ENCODE measurements at regions not wholly inside any gene's neighbourhood (a gene's known extent, or its start where the extent isn't known, plus 50 kb on each side); places are given as distances from the start of the nearest gene placed in this dataset.

GRCh38 chr4:126124818-126125217, 810.1 kb downstream of the FAT4 start:
- no peaks in the 10 kb centered on the region for H3K36me3 ChIP-seq (ENCODE audit: insufficient read depth, low read length)
- no peak overlapping the region for H3K9ac ChIP-seq (ENCODE audit: low read depth, low read length)
- no peaks in the 10 kb centered on the region for H3K4me1 ChIP-seq (ENCODE audit: insufficient read depth, low read length)
- H3K9me3 ChIP-seq (ENCODE audit: control insufficient read depth, insufficient read depth, low read length) = no peaks in the 10 kb centered on the region

DNA sequence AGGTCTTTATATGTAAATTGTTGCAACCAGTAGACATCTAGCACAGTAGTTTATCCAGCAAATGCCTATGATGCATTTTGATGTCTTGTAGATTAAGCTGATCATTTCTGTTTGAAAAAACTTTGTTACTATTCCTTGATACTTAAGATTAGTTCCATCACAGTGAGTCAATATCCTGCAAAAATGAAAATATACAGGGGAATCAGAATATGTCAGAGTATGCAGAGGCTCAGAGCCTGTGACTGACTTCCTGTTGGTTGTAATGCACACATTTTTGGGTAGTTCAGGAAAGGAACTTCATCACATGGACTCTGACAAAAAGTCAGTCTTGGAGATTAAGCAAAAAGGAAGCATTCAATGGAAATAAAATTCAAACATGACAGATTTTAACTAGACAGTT, 815.5 kb downstream of the FAT4 start:
- no peak overlapping the region for H3K9ac ChIP-seq (ENCODE audit: low read depth, low read length)
- peaks cover 3% of the 10 kb centered on the region; the same call in 1 of the 2 replicates for H3K9me3 ChIP-seq (ENCODE audit: control insufficient read depth, insufficient read depth, low read length)
- no peaks in the 10 kb centered on the region for H3K4me1 ChIP-seq (ENCODE audit: insufficient read depth, low read length)
- no peaks in the 10 kb centered on the region for H3K36me3 ChIP-seq (ENCODE audit: insufficient read depth, low read length)

DNA sequence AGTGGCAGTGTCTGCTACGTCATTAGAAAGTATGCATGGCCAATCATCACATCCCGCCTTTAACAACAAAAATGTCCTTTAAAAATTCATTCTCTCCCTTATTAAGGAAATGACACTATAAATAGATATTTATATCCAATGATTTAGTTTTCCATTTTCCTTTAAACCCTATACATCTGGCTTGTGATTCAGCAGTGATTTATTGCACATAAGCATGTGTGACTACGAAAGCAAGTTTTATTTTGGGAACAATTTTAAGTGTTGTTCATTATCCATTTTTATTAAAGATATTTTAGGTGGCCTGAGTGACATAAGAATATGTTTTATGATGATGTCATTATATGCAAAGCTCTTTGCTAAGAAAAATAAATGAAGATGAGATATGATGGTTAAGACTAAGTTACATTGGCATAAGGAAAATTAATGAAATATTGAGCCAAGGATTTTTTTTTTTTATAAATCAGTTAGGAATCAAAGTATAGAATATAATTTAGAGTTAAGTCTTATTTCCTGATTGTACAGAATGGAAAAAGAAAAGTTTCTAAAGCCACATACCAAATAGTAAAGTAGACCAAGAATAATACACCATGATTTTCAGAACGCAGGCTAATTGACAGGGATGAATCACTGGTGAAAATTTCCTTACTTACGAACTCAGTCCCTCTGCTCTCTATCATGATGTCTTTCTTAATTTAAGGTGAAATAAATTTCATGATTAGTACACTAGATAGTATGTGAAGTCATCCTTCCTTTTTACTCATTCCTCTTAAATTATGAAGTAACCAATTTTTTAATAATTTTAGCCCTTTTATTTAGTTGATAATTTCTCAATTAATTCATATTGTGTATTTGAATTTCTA, 822.4 kb downstream of the FAT4 start:
- Histone ChIP-seq H3K4me1 (ENCODE audit: insufficient read depth, low read length) (no peaks in the 10 kb centered on the region), H3K9me3 (ENCODE audit: control insufficient read depth, insufficient read depth, low read length) (peaks cover 3% of the 10 kb centered on the region)

GRCh38 chr4:126137782-126138170, 823.0 kb downstream of the FAT4 start:
- Histone ChIP-seq H3K4me1 (ENCODE audit: insufficient read depth, low read length) (no peaks in the 10 kb centered on the region), H3K9ac (ENCODE audit: low read depth, low read length) (no peak overlapping the region), H3K9me3 (ENCODE audit: control insufficient read depth, insufficient read depth, low read length) (no peaks in the 10 kb centered on the region; the same call in none of the 2 replicates), H3K36me3 (ENCODE audit: insufficient read depth, low read length) (no peaks in the 10 kb centered on the region)

More for the DNA sequence above, 822.4 kb downstream of the FAT4 start:
- H3K36me3 ChIP-seq (ENCODE audit: insufficient read depth, low read length) = no peaks in the 10 kb centered on the region
- no peak overlapping the region for H3K9ac ChIP-seq (ENCODE audit: low read depth, low read length)

GRCh38 chr4:126144543-126145237, 829.9 kb downstream of the FAT4 start:
- Histone ChIP-seq H3K9ac (ENCODE audit: low read depth, low read length) (no peak overlapping the region), H3K9me3 (ENCODE audit: control insufficient read depth, insufficient read depth, low read length) (no peaks in the 10 kb centered on the region)

DNA sequence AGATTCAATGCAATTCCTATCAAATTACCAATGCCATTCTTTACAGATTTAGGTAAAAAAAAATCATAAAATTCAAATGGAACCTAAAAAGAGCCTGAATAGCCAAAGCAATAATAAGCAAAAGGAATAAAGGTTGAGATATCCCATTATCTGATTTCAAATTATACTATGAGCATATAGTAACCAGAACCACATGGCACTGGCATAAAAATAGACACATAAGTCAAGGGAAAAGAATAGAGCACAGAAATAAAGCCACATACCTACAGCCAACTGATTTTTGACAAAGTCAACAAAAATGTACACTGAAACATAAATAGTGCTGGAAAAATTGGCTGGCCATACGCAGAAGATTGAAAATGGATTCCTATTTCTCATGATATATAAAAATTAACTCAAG, 853.7 kb downstream of the FAT4 start:
- Histone ChIP-seq H3K4me1 (ENCODE audit: insufficient read depth, low read length) (no peaks in the 10 kb centered on the region), H3K9ac (ENCODE audit: low read depth, low read length) (no peak overlapping the region), H3K9me3 (ENCODE audit: control insufficient read depth, insufficient read depth, low read length) (peaks cover 5% of the 10 kb centered on the region), H3K36me3 (ENCODE audit: insufficient read depth, low read length) (no peaks in the 10 kb centered on the region; the same call in 1 of the 2 replicates)

More at GRCh38 chr4:126144543-126145237, 829.9 kb downstream of the FAT4 start:
- Histone ChIP-seq H3K4me1 (ENCODE audit: insufficient read depth, low read length) (no peaks in the 10 kb centered on the region), H3K36me3 (ENCODE audit: insufficient read depth, low read length) (no peaks in the 10 kb centered on the region)

- no peaks in the 10 kb centered on the region; the same call in 1 of the 2 replicates for H3K36me3 ChIP-seq (ENCODE audit: insufficient read depth, low read length)
- no peaks in the 10 kb centered on the region for H3K4me1 ChIP-seq (ENCODE audit: insufficient read depth, low read length)
- no peak overlapping the region for H3K9ac ChIP-seq (ENCODE audit: low read depth, low read length)
- peaks cover 5% of the 10 kb centered on the region for H3K9me3 ChIP-seq (ENCODE audit: control insufficient read depth, insufficient read depth, low read length)
Measured at GRCh38 chr4:126172126-126172525, 857.4 kb downstream of the FAT4 start.

- no peaks in the 10 kb centered on the region; the same call in 1 of the 2 replicates for H3K36me3 ChIP-seq (ENCODE audit: insufficient read depth, low read length)
- H3K9ac ChIP-seq (ENCODE audit: low read depth, low read length) = no peak overlapping the region
- peaks cover 5% of the 10 kb centered on the region for H3K9me3 ChIP-seq (ENCODE audit: control insufficient read depth, insufficient read depth, low read length)
- H3K4me1 ChIP-seq (ENCODE audit: insufficient read depth, low read length) = no peaks in the 10 kb centered on the region
Measured at GRCh38 chr4:126174627-126175026, 859.9 kb downstream of the FAT4 start.

DNA sequence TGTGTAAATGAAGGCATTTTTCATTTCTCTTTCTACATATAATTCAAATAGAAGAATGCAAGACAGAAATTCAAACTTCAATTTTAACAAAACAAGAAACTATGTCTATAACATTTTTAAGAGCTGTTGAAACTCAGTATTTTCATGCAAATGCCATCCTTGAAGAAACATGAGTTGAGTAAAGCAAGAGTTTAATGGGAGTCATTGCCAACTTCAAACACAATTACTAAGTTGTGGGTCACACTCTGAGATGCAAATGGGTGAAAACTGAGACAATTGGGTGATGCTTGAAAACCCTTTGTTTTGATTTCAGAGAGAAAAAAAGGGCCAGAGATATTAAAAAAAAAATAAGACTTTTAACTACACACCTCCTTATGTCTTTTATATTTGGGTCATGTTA, 865.9 kb downstream of the FAT4 start:
- H3K9ac ChIP-seq (ENCODE audit: low read depth, low read length) = no peak overlapping the region
- H3K4me1 ChIP-seq (ENCODE audit: insufficient read depth, low read length) = peaks cover 9% of the 10 kb centered on the region; the same call in 1 of the 2 replicates
- no peaks in the 10 kb centered on the region for H3K36me3 ChIP-seq (ENCODE audit: insufficient read depth, low read length)
- H3K9me3 ChIP-seq (ENCODE audit: control insufficient read depth, insufficient read depth, low read length) = no peaks in the 10 kb centered on the region

- Histone ChIP-seq H3K9ac (ENCODE audit: low read depth, low read length) (no peak overlapping the region), H3K36me3 (ENCODE audit: insufficient read depth, low read length) (no peaks in the 10 kb centered on the region), H3K4me1 (ENCODE audit: insufficient read depth, low read length) (peaks cover 9% of the 10 kb centered on the region; the same call in 1 of the 2 replicates), H3K9me3 (ENCODE audit: control insufficient read depth, insufficient read depth, low read length) (no peaks in the 10 kb centered on the region)
Measured at GRCh38 chr4:126182336-126182735, 867.6 kb downstream of the FAT4 start.

- H3K9ac ChIP-seq (ENCODE audit: low read depth, low read length) = no peak overlapping the region
- H3K9me3 ChIP-seq (ENCODE audit: control insufficient read depth, insufficient read depth, low read length) = no peaks in the 10 kb centered on the region
- peaks cover 9% of the 10 kb centered on the region; the same call in 1 of the 2 replicates for H3K4me1 ChIP-seq (ENCODE audit: insufficient read depth, low read length)
- no peaks in the 10 kb centered on the region for H3K36me3 ChIP-seq (ENCODE audit: insufficient read depth, low read length)
Measured at GRCh38 chr4:126182786-126183185, 868.0 kb downstream of the FAT4 start.

DNA sequence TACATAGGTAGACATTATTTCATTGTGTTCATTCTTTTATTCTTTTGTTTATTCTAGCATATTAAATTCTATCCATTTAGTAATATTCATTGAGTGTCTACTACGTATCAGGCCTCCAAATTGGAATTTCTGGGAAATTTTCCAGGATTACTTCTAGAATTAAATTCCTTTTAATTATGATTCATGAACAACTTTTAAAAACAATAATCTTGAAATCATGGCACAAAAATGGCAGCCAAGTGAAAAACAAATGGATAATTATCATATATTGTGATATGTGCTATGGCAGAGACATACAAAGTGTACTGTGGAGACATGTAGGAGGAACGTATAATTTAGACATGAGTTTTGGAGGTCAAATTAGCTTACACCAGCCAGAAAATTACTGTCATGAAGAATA, 868.5 kb downstream of the FAT4 start:
- no peak overlapping the region for H3K9ac ChIP-seq (ENCODE audit: low read depth, low read length)

GRCh38 chr4:126191536-126191935, 876.8 kb downstream of the FAT4 start:
- no peaks in the 10 kb centered on the region for H3K9me3 ChIP-seq (ENCODE audit: control insufficient read depth, insufficient read depth, low read length)
- H3K4me1 ChIP-seq (ENCODE audit: insufficient read depth, low read length) = no peaks in the 10 kb centered on the region
- no peaks in the 10 kb centered on the region for H3K36me3 ChIP-seq (ENCODE audit: insufficient read depth, low read length)
- H3K9ac ChIP-seq (ENCODE audit: low read depth, low read length) = no peak overlapping the region

More for the DNA sequence above, 868.5 kb downstream of the FAT4 start:
- Histone ChIP-seq H3K9me3 (ENCODE audit: control insufficient read depth, insufficient read depth, low read length) (no peaks in the 10 kb centered on the region), H3K36me3 (ENCODE audit: insufficient read depth, low read length) (no peaks in the 10 kb centered on the region), H3K4me1 (ENCODE audit: insufficient read depth, low read length) (peaks cover 9% of the 10 kb centered on the region; the same call in 1 of the 2 replicates)

DNA sequence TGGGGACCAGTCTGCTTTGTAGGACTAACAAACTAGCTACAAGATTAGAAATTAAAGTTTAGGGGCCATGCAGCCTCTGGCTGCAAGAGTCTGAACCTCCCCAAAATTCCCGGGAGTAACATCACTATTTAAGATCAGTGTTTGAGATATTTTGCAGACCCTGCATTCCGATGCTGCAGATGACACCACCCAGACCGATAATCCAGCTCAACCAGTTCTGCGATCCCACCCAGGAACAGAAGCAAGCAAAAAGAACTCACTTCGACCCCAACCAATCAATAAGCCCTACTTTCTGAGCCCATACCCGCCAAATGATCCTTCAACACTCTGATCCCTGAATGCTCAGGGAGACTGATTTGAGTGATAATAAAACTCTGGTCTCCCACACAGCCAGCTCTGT, 877.8 kb downstream of the FAT4 start:
- Histone ChIP-seq H3K4me1 (ENCODE audit: insufficient read depth, low read length) (no peaks in the 10 kb centered on the region), H3K9me3 (ENCODE audit: control insufficient read depth, insufficient read depth, low read length) (no peaks in the 10 kb centered on the region), H3K9ac (ENCODE audit: low read depth, low read length) (no peak overlapping the region), H3K36me3 (ENCODE audit: insufficient read depth, low read length) (no peaks in the 10 kb centered on the region)

Data from ES-I3 (cell line).